Esophagus (tissue), 2 donors: ENCODE measurements at regions not wholly inside any gene's neighbourhood (a gene's known extent, or its start where the extent isn't known, plus 50 kb on each side); places are given as distances from the start of the nearest gene placed in this dataset.
"Not testable (repeated sequence)": the region's sequence is repeated elsewhere in the genome, so short reads cannot be mapped to it uniquely, and the experiment has no call there.

Source experiments
- H3K27ac ChIP-seq, 2 donors: one replicate each; pipeline ENCODE4 v1.5.1; 2013; ENCODE audit warnings: low read depth in 2 of 2, mild to moderate bottlenecking in 2 of 2, inconsistent platforms in 1 of 2, low read length in 1 of 2, moderate library complexity in 1 of 2
- H3K27me3 ChIP-seq, 2 donors: one replicate each; pipeline ENCODE4 v1.6.1; 2013; ENCODE audit warnings: low read length in 2 of 2, control low read depth in 1 of 2, mild to moderate bottlenecking in 1 of 2; ENCODE audit not compliant: insufficient read depth in 2 of 2, control insufficient read depth in 1 of 2
- H3K36me3 ChIP-seq, 2 donors: one replicate each; pipeline ENCODE4 v1.6.1; 2013; ENCODE audit warnings: low read length in 1 of 2; ENCODE audit not compliant: control insufficient read depth in 2 of 2, insufficient read depth in 2 of 2
- H3K4me1 ChIP-seq, 2 donors: one replicate each; pipeline ENCODE4 v1.6.1; 2013; ENCODE audit warnings: low read length in 1 of 2; ENCODE audit not compliant: control insufficient read depth in 2 of 2, insufficient read depth in 2 of 2
- H3K4me3 ChIP-seq, 2 donors: one replicate each; pipeline ENCODE4 v1.5.1; 2013; ENCODE audit warnings: low read length in 2 of 2, mild to moderate bottlenecking in 2 of 2, low read depth in 1 of 2, moderate library complexity in 1 of 2
- H3K9me3 ChIP-seq, 2 donors: one replicate each; pipeline ENCODE4 v1.6.1; 2013; ENCODE audit warnings: mild to moderate bottlenecking in 2 of 2, low read depth in 1 of 2, low read length in 1 of 2, moderate library complexity in 1 of 2; ENCODE audit not compliant: control insufficient read depth in 2 of 2, insufficient read depth in 1 of 2
- WGBS, 2 donors: extraction: QIAGEN DNeasy Blood & Tissue Kit; methylation state at CpG; one replicate each; pipeline ENCODE4 v1.1.7; 2013; 5-methylcytosine and 5-hydroxymethylcytosine counted together
- donor health status: healthy with polysubstance abuse.
- donor health status: Bipolar disorder and iron deficiency.

DNA sequence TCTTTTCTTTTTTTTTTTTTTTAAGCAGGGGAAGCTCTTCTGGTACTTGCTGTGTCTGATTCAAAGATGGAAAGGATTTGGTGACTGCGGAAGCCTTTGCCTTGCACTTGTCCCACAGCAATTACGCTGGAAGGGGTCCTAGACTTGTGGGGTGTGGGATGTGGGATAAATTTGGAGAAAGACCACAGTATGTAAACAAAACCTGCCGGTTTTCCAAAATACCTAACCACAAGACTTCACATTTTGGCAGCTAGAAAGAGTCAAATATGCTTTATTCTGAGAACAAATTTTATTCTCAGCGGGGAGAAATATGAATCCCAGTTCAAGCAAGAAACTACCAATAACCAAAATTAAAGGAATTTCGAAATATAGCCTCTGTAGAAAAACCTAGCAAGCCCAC lies 176.5 kb downstream of the SPRY2 start:
- H3K27ac ChIP-seq = no peak overlapping the region
- H3K36me3 ChIP-seq = no peaks in the 10 kb centered on the region
- no peaks in the 10 kb centered on the region for H3K4me1 ChIP-seq
- H3K27me3 ChIP-seq = no peaks in the 10 kb centered on the region
- no peaks in the 10 kb centered on the region for H3K9me3 ChIP-seq
- 73 to 79% methylated on average over 5 of the region's 5 CpGs for WGBS, 2 donors
- H3K4me3 ChIP-seq = no peak overlapping the region

DNA sequence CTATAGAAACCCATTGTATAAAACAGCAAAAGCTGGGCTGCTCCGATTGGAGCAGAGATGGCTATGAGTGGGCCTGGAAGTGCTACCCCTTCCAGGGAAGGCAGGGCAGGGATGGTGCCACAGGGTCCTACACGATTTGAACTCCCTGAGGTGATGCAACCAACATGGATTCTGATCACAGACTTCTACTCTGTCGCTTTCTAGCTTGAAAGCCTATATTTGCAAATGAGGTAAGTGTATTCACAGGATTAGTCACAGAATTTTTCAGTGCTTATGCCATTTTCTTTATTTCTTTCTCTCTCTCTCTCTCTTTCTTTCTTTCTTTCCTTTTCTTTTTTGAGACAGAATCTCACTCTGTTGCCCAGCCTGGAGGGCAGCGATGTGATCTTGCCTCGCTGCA lies 179.0 kb downstream of the SPRY2 start:
- no peaks in the 10 kb centered on the region for H3K9me3 ChIP-seq
- H3K36me3 ChIP-seq = no peaks in the 10 kb centered on the region
- 90% methylated on average over 5 of the region's 5 CpGs for WGBS, 2 donors
- H3K27ac ChIP-seq = no peak overlapping the region
- no peaks in the 10 kb centered on the region for H3K4me1 ChIP-seq
- no peak overlapping the region for H3K4me3 ChIP-seq
- no peaks in the 10 kb centered on the region for H3K27me3 ChIP-seq

DNA sequence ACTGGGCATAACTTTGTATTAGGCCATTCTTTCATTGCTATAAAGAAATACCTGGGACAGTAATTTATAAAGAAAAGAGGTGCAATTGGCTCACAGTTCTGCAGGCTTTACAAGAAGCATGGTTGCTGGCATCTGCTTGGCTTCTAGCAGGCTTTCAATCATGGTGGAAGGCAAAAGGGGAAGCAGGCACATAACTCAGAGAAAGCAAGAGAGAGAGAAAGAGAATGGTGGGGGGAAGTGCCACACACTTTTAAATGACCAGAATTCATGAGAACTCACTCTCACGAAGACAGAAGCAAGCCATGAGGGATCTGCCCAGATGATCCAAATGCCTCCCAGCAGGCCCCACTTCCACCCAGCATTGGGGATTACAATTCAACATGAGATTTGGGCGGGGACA lies 179.7 kb downstream of the SPRY2 start:
- 74 to 80% methylated on average over 2 of the region's 2 CpGs for WGBS, 2 donors

DNA sequence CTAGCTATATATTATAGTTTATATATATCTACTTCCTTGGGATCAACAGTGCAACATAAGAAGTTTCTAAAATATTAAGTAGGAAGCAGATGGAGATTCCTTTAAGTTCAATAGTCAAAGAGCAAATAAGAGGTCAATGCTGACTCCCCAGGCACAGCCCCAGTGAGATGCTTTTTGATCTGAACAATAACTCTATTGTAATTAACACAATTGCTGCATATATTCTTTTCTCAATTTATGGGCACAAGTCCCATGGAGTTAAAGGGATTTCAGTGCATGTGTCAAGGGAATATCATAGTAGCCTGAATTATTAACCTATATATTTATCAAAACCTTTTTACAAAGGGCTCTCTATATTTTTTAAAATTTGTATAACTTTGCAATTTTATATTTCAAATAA lies 180.8 kb downstream of the SPRY2 start:
- H3K36me3 ChIP-seq = no peaks in the 10 kb centered on the region
- H3K27ac ChIP-seq = no peak overlapping the region
- H3K4me3 ChIP-seq = no peak overlapping the region
- H3K4me1 ChIP-seq = no peaks in the 10 kb centered on the region
- no peaks in the 10 kb centered on the region for H3K9me3 ChIP-seq
- no peaks in the 10 kb centered on the region for H3K27me3 ChIP-seq

More for the DNA sequence above, 179.7 kb downstream of the SPRY2 start:
- no peaks in the 10 kb centered on the region for H3K27me3 ChIP-seq
- no peaks in the 10 kb centered on the region for H3K9me3 ChIP-seq
- H3K4me3 ChIP-seq = no peak overlapping the region
- H3K27ac ChIP-seq = no peak overlapping the region
- H3K36me3 ChIP-seq = no peaks in the 10 kb centered on the region
- no peaks in the 10 kb centered on the region for H3K4me1 ChIP-seq

DNA sequence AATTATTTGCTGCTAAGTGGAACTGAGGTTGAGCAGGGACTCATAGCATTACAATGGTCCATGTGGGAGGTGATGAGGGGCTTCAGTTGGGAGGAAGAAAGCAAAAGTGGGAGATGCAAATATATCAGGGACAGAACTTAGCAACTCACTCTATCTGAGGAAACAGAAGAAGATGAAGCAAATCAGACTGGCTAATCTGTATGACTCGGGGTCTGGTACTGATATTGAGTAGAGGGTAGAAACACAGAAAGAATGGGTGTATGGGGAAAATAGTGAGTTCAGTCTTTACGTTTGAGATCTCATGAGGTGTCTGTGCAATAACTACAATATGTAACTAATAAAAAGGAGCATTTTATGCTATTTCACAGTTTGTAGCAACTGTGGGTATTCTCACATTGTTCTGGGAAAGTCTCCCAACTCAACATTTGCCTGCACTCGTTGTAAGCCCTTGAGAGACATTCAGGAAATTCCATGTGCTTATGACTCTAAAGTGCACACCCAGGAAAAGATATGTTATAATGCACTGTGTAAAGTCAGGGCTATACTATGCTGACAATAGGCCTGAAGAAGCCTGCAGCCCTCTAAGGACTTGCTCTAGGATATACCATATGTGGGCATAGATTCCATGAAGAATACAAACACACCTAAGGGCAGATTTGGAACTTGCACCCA lies 183.5 kb downstream of the SPRY2 start:
- no peak overlapping the region for H3K27ac ChIP-seq
- 68 to 71% methylated on average over 3 of the region's 3 CpGs for WGBS, 2 donors

DNA sequence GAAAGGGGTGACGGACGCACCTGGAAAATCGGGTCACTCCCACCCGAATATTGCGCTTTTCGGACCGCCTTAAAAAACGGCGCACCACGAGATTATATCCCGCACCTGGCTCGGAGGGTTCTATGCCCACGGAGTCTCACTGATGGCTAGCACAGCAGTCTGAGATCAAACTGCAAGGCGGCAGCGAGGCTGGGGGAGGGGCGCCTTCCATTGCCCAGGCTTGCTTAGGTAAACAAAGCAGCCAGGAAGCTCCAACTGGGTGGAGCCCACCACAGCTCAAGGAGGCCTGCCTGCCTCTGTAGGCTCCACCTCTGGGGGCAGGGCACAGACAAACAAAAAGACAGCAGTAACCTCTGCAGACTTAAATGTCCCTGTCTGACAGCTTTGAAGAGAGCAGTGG lies 188.8 kb downstream of the SPRY2 start:
- not testable (repeated sequence) for H3K27ac ChIP-seq, H3K4me3 ChIP-seq, H3K9me3 ChIP-seq, H3K4me1 ChIP-seq, H3K27me3 ChIP-seq, H3K36me3 ChIP-seq
- WGBS, 2 donors = 90 to 91% methylated on average over 16 of the region's 16 CpGs

More for the DNA sequence above, 183.5 kb downstream of the SPRY2 start:
- Histone ChIP-seq H3K36me3 (no peaks in the 10 kb centered on the region), H3K4me1 (no peaks in the 10 kb centered on the region), H3K9me3 (no peaks in the 10 kb centered on the region), H3K4me3 (no peak overlapping the region), H3K27me3 (no peaks in the 10 kb centered on the region)

DNA sequence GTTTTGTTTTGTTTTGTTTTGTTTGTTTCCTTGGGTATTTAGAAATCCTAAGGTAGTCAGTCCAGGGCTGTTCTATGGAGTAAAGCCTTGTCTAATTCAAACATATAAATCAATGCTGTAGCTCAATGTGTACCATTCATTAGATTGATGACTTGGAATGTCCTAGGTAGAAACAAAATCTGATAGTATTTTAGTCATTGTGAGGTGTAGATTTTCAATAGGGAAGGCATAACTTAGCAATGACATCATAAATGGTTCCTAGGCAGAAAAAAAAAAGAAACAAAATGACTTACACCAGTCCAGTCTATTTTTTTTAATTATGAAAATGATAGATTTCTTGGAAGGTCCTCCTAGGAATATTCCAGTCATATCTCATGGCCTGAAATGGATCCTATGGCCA lies 189.9 kb downstream of the SPRY2 start:
- Histone ChIP-seq H3K4me3 (no peak overlapping the region), H3K36me3 (no peaks in the 10 kb centered on the region), H3K27me3 (no peaks in the 10 kb centered on the region), H3K4me1 (no peaks in the 10 kb centered on the region), H3K27ac (no peak overlapping the region), H3K9me3 (no peaks in the 10 kb centered on the region)

DNA sequence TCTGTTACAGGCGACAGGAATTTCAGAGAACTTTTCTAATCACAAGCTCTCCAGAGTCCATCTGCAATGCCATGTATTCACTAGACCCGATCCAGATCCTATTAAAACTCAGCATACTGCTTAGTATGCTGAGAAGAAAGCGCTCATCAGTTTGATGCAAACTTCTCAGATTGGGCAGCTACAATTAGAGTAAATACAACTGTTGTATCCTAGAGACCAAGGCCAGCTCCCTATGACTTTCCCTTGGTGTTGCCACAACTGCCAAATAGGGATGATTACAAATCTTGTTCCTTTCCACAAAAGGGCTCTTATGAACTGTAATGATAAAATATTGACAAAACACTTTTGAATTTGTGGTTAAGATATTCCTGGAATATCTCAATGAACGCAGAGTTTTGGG lies 191.2 kb downstream of the SPRY2 start:
- Histone ChIP-seq H3K4me3 (no peak overlapping the region), H3K9me3 (no peaks in the 10 kb centered on the region), H3K27me3 (no peaks in the 10 kb centered on the region), H3K4me1 (peaks cover 0 to 1% of the 10 kb centered on the region in 2 donors), H3K36me3 (no peaks in the 10 kb centered on the region), H3K27ac (no peak overlapping the region)
- 91 to 94% methylated on average over 4 of the region's 4 CpGs for WGBS, 2 donors

DNA sequence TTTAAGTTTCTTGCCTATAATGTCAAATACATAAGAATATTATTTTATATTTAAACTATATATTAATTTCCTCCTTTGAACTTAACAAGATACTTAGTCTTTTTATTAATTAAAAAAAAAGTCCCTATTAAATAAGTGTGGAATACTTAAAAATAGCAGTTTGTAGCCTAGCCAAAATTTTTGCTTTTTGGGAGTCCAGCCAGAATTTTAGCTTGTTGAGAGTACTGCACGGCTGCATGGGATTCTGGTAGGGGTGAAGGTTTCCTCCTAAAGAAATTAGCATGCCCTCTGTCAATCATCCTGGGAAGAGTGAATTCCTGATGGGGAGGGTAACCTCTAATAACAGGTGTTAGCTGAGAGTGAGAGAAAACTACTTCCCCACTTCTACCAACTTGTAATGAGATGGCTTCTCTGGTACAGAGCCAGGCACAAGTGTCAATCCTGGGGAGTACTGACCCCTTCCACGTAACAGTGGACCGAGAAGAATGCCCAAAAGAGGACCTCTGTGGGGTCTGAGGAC lies 195.7 kb downstream of the SPRY2 start:
- Histone ChIP-seq H3K4me1 (peaks cover 0 to 1% of the 10 kb centered on the region in 2 donors), H3K9me3 (no peaks in the 10 kb centered on the region), H3K4me3 (no peak overlapping the region), H3K36me3 (no peaks in the 10 kb centered on the region), H3K27me3 (no peaks in the 10 kb centered on the region), H3K27ac (no peak overlapping the region)
- 60 to 64% methylated on average over 3 of the region's 3 CpGs for WGBS, 2 donors

DNA sequence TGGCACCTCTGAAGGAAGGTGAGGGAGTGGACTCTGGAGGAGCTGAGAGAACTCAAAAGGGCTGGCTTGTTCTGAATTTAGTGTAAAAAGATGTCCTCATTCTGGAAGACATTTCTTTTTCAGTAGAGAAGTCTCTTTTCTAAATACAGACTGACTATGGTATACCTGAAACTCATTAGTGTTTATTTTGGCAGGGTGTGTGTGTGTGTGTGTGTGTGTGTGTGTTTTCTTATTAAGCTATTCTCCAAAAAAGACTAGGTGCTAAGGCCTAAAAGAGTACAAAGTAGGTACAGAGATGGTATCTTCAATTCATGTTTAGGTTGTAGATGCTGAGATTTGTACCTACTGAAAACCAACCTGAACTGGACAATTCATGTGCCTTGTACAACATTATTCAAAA lies 196.4 kb downstream of the SPRY2 start:
- Histone ChIP-seq H3K27me3 (no peaks in the 10 kb centered on the region), H3K4me3 (no peak overlapping the region), H3K4me1 (peaks cover 0 to 1% of the 10 kb centered on the region in 2 donors), H3K36me3 (no peaks in the 10 kb centered on the region), H3K27ac (no peak overlapping the region), H3K9me3 (no peaks in the 10 kb centered on the region)
